ENCODE measurements at regions not wholly inside any gene's neighbourhood (a gene's known extent, or its start where the extent isn't known, plus 50 kb on each side); places are given as distances from the start of the nearest gene placed in this dataset.

GRCh38 chr10:31599626-31600504 is 280.8 kb downstream of the ZEB1 start:
- no peaks in the 10 kb centered on the region for H3K36me3 ChIP-seq
- no peak overlapping the region for H3K4me3 ChIP-seq
- H3K27ac ChIP-seq, result no peak overlapping the region
- no peak for TF ChIP-seq CTCF (IDR thresholded peaks at IDR 0.05)
- intact Hi-C loops (cut with DNase I), result loop anchor here in 4 of 10 donors (5.0 to 10.0 kb wide), 4 partner anchors 97 to 815 kb away; no protein-coding TSS in a partner anchor
- ATAC-seq (no peak), DNase-seq (no peak)
- H3K4me1 ChIP-seq, result peaks cover 0 to 28% (median 17%) of the 10 kb centered on the region in 9 donors
- H3K27me3 ChIP-seq, result no peaks in the 10 kb centered on the region
- H3K9me3 ChIP-seq, result no peaks in the 10 kb centered on the region
- 85 to 91% methylated on average over 9 of the region's 9 CpGs for WGBS, 2 donors

- DNase-seq (no peak), ATAC-seq (no peak)
- peaks cover 0 to 11% (median 5%) of the 10 kb centered on the region in 11 donors for H3K9me3 ChIP-seq
- H3K27me3 ChIP-seq, result no peaks in the 10 kb centered on the region
- H3K4me1 ChIP-seq, result peaks cover 0 to 1% (median 0%) of the 10 kb centered on the region in 9 donors
- TF ChIP-seq CTCF (IDR thresholded peaks at IDR 0.05), result no peak
- intact Hi-C loops (cut with DNase I), result no loop called here
- no peak overlapping the region for H3K27ac ChIP-seq
- H3K4me3 ChIP-seq, result no peak overlapping the region
- H3K36me3 ChIP-seq, result no peaks in the 10 kb centered on the region
- 94 to 100% methylated on average over 2 of the region's 2 CpGs for WGBS, 2 donors
Measured at GRCh38 chr10:31596765-31597164, 277.7 kb downstream of the ZEB1 start.

GRCh38 chr10:31595992-31596391 is 277.0 kb downstream of the ZEB1 start:
- Histone ChIP-seq H3K27me3 (no peaks in the 10 kb centered on the region), H3K36me3 (no peaks in the 10 kb centered on the region), H3K27ac (no peak overlapping the region), H3K4me3 (no peak overlapping the region), H3K9me3 (peaks cover 0 to 19% (median 12%) of the 10 kb centered on the region in 11 donors), H3K4me1 (no peaks in the 10 kb centered on the region)
- intact Hi-C loops (cut with DNase I), result no loop called here
- no peak for DNase-seq
- 43 to 64% methylated on average over 3 of the region's 3 CpGs for WGBS, 2 donors
- ATAC-seq, result no peak
- TF ChIP-seq CTCF (IDR thresholded peaks at IDR 0.05), result no peak

- Histone ChIP-seq H3K9me3 (peaks cover 0 to 28% (median 13%) of the 10 kb centered on the region in 11 donors), H3K36me3 (no peaks in the 10 kb centered on the region), H3K4me3 (no peak overlapping the region), H3K27me3 (no peaks in the 10 kb centered on the region), H3K4me1 (peaks cover 0 to 4% (median 0%) of the 10 kb centered on the region in 9 donors), H3K27ac (no peak overlapping the region)
- WGBS, 2 donors, result 68 to 90% methylated on average over 1 of the region's 1 CpG
- intact Hi-C loops (cut with DNase I), result no loop called here
- no peak for TF ChIP-seq CTCF (IDR thresholded peaks at IDR 0.05)
- no peak for DNase-seq
- ATAC-seq, result no peak
Measured at GRCh38 chr10:31594347-31594873, 275.4 kb downstream of the ZEB1 start.

Measured in heart right ventricle (tissue), 16 donors.